ENCODE measurements at regions not wholly inside any gene's neighbourhood (a gene's known extent, or its start where the extent isn't known, plus 50 kb on each side); places are given as distances from the start of the nearest gene placed in this dataset.

- TF ChIP-seq, protein P1, sequence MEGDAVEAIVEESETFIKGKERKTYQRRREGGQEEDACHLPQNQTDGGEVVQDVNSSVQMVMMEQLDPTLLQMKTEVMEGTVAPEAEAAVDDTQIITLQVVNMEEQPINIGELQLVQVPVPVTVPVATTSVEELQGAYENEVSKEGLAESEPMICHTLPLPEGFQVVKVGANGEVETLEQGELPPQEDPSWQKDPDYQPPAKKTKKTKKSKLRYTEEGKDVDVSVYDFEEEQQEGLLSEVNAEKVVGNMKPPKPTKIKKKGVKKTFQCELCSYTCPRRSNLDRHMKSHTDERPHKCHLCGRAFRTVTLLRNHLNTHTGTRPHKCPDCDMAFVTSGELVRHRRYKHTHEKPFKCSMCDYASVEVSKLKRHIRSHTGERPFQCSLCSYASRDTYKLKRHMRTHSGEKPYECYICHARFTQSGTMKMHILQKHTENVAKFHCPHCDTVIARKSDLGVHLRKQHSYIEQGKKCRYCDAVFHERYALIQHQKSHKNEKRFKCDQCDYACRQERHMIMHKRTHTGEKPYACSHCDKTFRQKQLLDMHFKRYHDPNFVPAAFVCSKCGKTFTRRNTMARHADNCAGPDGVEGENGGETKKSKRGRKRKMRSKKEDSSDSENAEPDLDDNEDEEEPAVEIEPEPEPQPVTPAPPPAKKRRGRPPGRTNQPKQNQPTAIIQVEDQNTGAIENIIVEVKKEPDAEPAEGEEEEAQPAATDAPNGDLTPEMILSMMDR (IDR thresholded peaks at IDR 0.05), result no peak
- TF ChIP-seq POLR2A (IDR thresholded peaks at IDR 0.05), result no peak
Measured at GRCh38 chr1:219050822-219051125, 122.9 kb upstream of the LYPLAL1 start.

All from uterus (tissue), 2 donors.